GM19467 (cell line): ENCODE measurements at regions not wholly inside any gene's neighbourhood (a gene's known extent, or its start where the extent isn't known, plus 50 kb on each side); places are given as distances from the start of the nearest gene placed in this dataset.

Experiments used
- ATAC-seq: cut with Tn5 transposase; IDR thresholded peaks from one replicate; pipeline ENCODE4 v1.9.1; 2021; ENCODE audit warnings: mild to moderate bottlenecking, moderate library complexity; ENCODE audit not compliant: unreplicated experiment

DNA sequence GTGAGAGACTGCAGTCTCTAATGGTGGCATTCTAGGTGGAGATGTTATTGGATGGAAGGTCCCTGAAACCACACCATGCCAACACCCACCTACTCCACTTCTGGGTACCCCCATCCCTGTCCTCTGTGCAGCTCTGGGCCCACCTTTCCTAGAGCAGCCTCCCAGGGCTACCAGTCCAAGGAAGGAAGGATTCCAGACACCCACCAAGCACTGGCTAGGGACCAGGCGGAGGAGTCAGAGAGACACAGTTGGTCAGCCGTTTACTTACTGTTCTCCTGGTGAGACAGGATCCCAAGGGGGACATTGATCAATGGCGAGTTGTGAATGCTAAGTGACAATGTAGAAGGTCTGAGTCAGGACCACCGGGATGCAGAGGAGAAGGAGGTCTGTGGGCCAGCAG lies 151.6 kb downstream of the TTC32 start:
- no peak for ATAC-seq

- ATAC-seq: no peak
Observed at GRCh38 chr2:19749507-19749836, 152.3 kb downstream of the TTC32 start.

GRCh38 chr2:19748711-19749506 lies 152.9 kb downstream of the TTC32 start:
- ATAC-seq: no peak

- no peak for ATAC-seq
Observed at GRCh38 chr2:19748073-19748375, 153.8 kb downstream of the TTC32 start.

DNA sequence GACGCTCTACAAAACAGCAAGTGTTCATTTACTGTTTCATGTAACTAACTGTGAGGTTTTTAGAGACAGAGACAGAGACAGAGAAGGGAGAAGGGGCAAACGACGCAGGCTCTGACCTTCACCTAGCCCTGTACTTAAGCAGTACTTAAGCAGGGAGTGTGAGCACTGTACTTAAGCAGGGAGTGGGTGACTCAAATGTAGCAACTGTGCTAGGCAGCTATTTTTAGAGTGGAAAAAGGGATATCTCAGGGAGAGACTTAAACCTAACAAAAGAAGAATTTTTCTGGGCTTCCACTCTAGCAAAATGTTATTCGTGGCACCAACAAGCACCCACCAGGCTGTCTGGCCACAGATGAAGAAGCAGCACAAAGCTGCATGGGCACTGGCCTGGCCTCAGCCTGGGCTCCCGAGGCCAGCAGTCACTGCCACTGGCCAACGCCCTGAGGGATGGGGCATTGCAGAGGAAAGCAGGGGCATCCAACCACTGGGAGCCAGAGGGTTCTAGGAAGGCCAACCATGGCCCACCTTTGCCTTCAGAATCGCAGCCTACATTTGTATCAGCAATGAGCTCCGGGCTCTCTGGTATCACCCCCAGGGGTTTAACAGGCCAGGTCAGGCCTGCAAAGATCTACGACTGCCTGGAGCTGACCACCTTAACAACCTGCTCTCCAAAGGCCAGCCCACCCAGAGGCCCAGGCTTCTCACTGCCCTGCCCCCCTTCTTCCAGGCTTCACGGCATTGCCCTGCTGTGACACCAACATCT lies 154.3 kb downstream of the TTC32 start:
- no peak for ATAC-seq

- no peak for ATAC-seq
Observed at GRCh38 chr2:19746611-19747309, 155.0 kb downstream of the TTC32 start.

- no peak for ATAC-seq
Observed at GRCh38 chr2:19746137-19746600, 155.6 kb downstream of the TTC32 start.

DNA sequence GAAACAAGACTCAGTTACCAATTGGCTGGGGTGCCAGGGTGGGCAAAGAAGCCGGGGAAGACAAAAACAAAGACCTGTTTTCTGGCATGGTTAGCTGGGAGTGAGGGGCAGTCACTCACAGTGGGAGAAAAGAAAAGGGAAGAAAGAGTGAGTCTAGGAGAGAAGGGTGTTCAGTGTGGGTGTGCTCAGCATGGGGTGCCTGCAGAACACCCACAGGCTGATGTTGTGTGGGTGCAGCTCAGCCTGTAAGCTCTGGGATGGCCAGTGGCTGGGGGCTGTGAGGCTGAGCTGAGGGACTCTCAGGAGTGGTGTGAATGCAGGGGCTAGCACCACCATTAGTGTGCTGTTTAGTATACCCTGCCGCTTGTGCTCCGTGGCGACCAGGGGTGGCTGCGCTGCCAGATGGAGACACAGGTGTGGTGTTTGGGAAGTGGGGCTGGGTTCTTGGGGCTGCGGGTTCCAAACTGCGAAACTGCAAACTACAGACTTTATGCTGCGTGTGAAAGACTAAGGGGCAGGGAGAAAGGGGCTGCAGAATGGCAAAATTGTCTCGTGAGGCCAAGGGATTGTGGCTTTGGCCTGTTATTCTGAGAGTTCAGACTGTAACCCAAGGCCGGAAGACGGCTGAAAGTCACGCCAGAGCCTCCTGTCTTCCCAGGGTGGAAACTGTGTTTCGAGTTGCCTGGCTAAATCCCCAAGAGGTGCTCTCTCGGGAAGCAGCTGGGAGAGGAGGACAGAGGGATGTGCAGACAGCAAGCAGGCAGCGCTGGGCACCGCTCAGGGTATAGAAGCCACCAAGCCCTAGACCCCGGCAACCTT lies 156.3 kb downstream of the TTC32 start:
- no peak for ATAC-seq

DNA sequence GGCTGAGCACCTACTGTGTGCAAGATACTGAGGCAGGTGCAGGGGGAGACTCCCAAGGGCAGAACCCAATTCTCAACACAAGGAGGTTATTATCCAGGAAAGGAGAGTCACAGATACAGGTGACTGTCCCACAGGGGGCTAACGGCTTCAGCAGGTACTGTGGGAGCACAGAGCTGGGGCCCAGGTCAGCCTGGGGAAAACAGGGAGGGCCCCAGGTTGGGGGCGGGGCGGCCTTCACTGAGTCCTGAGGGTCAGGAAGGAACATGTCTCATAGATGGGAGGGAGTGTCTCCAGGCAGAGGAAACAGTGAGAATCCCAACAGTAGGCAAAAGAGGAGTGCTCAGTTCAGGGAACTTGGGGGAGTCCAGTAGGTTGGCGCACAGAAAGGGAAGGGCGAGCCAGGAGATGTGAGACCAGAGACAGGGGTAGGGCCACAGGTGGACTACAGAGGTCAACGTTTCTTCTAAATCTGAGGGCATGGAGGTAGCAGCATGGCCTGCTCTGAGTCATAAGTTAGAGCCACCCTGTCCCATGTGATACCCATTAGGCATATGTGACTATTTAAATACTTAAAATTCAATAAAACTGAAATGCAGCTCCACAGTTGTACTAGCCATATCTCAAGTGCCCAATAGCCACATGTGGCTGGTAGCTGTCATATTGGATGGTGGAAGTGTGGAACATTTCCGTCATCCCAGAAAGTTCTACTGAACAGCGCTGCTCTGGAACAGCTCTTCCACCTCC lies 157.2 kb downstream of the TTC32 start:
- no peak for ATAC-seq

DNA sequence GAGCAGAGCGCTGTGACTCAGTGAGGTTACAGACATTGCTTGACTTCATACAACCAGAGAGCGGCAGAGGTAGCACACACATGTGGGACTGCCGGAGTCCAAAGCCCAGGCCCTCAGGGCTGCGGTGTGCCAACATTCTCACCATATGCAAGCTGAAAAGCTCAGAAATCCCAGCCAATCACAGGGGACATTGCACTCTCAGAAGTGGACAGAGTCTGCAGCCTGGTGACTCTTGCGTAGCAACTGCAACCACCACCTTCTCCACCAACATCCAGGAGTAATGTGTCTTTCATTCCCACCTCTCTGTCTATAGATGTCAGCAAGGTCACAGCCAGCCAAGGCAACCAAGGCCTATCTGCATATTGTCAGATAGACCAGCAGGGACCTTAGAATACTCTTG lies 158.1 kb downstream of the TTC32 start:
- no peak for ATAC-seq

- ATAC-seq: no peak
Observed at GRCh38 chr2:19742872-19743271, 158.9 kb downstream of the TTC32 start.

DNA sequence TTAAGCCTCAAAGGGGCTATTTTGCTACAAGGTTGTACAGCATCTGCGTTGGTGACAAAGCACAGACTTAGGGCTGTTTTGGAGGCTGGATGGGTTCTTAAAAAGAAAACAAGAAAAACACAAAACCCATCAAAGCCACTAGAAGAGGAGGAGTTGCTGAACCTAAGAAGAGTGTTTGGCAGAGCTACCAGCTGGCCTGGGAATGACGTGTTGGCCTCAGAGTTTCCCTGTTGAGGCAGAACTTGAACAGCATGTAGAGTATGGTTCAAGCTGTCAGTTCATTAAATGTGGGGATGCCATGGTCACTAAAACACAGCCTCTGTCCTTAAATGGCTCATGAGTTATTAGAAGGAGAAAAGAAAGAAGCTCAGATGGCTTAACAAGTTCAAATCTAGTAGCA lies 162.5 kb downstream of the TTC32 start:
- no peak for ATAC-seq

DNA sequence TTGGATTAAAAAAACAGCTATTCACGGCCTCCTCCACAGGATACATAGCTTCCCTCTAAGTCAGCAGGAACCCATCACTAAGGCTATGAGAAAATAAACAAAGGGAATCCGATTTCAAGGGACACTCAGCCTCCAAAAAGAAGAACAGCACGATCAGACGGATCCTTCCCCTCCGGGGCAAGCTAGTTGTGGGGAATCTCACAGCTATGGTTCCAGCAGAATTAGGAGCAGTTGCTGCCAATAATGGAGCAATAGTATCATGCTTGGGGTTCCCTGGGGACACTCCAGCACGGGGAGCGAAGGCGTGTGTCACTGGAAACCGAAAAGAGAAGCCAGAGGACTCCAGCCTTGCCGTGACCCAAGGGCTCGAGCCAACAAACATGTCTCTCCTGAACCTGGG lies 163.1 kb downstream of the TTC32 start:
- no peak for ATAC-seq

DNA sequence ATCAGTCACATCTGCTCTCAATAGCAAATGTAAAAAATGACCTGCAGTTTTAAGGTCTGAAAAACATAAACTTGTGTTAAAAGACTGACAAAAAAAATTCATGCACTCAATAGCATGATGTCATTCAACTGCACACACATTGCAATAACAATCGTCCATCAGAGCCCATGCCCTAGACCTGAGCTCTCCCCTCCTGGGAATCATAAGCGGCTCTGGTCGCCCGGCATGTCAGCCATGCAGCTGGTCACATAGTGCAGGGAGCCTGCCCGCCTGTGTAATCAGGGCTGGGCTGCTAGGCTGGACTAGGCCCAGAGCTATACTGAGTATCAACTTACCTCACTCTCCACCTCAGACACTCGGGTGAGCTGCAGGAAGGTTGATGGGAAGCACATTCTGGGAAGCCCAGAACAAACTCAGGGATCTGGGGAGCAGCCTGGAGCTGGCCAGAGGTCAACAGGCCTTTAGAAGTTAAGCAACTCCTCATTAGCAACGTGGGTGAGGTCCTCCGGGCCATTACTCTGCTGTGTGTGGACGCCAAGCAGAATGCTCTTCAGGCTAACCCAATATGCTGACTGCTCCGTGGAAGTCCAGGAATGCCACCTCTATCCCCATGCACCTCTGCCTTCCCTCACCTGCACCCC lies 165.5 kb downstream of the TTC32 start:
- no peak for ATAC-seq

DNA sequence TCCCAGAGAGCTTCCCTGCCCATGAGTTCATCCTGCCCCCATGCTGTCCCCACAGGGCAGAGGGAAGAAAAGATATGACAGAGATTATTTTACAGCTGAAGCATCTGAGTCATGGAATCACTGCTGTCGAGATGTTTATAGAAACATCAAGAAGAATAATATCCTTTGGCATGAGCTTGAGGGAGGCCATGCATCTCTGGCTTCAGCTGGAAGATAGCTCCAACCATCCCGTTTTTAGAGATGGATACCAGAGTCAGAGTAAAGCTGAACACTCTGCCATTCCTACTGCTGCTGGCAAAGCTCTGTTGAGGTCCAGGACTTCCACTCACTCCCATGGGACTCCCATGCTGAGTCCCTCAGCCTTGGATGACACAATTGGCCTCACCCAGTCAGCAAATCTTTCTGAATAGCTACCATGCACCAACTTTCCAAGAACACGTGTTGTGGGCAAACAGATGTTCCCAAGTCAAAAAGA lies 167.8 kb downstream of the TTC32 start:
- ATAC-seq: no peak

DNA sequence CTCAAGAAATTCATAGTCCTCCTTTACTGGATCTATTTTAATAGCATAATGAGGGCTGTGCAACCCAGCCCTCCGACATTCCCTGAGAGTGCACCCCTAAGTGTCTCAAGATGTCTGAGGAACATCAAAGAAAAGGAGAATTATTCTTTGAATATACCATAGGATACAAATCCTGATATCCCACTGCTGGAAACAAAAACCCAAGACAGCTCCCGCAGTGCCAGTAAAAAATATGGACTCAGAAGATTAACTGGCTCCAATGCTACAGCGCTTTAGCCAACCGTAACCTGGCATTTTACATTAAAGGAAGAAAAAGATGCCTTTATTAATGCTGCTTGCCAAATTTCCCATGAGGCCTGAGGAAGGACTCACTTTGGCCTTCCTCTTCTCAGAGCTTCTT lies 168.4 kb downstream of the TTC32 start:
- no peak for ATAC-seq

DNA sequence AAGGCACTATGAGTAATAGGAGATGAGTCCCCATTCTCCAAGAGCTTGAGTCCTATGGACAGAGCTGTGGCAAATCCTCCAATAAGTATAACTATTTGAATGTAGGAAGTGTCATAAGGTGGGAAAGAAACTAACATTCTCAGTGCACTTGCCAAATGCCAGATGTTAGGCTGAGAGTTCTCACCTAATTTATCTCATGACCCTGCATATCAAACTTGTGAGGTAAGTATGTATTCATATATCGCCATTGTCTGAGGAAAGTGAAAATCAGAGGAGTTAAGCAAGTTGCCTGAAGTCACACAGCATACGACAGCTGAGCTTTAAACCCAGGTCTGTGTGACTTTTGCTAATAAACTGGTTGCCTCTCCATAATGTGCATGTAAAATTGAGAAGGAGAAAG lies 169.5 kb downstream of the TTC32 start:
- no peak for ATAC-seq

DNA sequence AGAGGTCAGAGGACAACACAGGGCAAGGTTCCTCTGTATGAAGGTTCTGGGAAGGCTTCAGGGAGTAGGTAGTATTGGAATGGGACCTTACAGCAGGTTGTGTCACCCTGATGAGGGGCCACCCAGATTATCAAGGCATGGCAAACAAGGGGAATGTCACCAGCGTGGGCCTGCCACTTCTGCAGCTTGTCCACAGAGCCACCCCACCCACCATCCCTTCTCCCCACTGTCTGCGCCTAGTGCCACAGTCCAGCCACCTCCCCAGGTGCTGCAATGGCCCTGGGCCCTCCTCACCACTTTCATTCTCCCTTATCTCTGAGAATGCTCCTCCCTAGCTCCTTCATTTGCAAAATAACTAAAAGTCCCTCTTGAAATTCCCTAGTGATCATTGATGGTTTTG lies 170.3 kb downstream of the TTC32 start:
- no peak for ATAC-seq

GRCh38 chr2:19731037-19731436 lies 170.7 kb downstream of the TTC32 start:
- no peak for ATAC-seq

- no peak for ATAC-seq
Observed at GRCh38 chr2:19728125-19728524, 173.7 kb downstream of the TTC32 start.
